ENCODE measurements at regions not wholly inside any gene's neighbourhood (a gene's known extent, or its start where the extent isn't known, plus 50 kb on each side); places are given as distances from the start of the nearest gene placed in this dataset.

GRCh38 chr12:107355612-107356011 lies 262.3 kb upstream of the CRY1 start:
- H3K4me2 ChIP-seq = no peak overlapping the region
- peaks cover 19% of the 10 kb centered on the region for H3K9me3 Mint-ChIP-seq
- H3F3A ChIP-seq (replicated peaks; ENCODE audit: low read depth) = no peaks in the 10 kb centered on the region
- no peaks in the 10 kb centered on the region for H4K20me1 ChIP-seq (replicated peaks; ENCODE audit: insufficient read depth)
- H3K27ac ChIP-seq (ENCODE audit: low read depth) = no peak overlapping the region
- peaks cover 4% of the 10 kb centered on the region for H3K27me3 Mint-ChIP-seq (ENCODE audit: insufficient read depth, low read depth, poor library complexity)
- no peaks in the 10 kb centered on the region; the same call in 1 of the 2 replicates for H3K36me3 ChIP-seq (ENCODE audit: insufficient read depth)
- DNase-seq (ENCODE audit: low spot score) (no peak), ATAC-seq (no peak)
- no peak overlapping the region for H2AFZ ChIP-seq
- no peaks in the 10 kb centered on the region for H3K4me1 Mint-ChIP-seq
- H3K4me3 Mint-ChIP-seq = no peak overlapping the region
- no peak overlapping the region for H3K4me3 ChIP-seq
- H3K27me3 ChIP-seq (ENCODE audit: insufficient read depth) = no peaks in the 10 kb centered on the region
- no peak overlapping the region for H3K27ac Mint-ChIP-seq
- no peaks in the 10 kb centered on the region for H3K9me2 ChIP-seq (ENCODE audit: insufficient read depth)
- no peak for TF ChIP-seq CTCF (conservative IDR thresholded peaks at IDR 0.05; ENCODE audit: low read depth in 2 of 2)
- TF ChIP-seq POLR2AphosphoS5 (IDR thresholded peaks at IDR 0.05; ENCODE audit: low read depth) = no peak
- no peak for TF ChIP-seq EZH2phosphoT487 (IDR thresholded peaks at IDR 0.05; ENCODE audit: unreplicated experiment)
- no peak for TF ChIP-seq ZNF114 (CRISPR knock-in tag; IDR thresholded peaks at IDR 0.05)
- TF ChIP-seq ZNF462 (CRISPR knock-in tag; IDR thresholded peaks at IDR 0.05) = no peak
- TF ChIP-seq ETS1 (IDR thresholded peaks at IDR 0.05) = no peak
- no peak for TF ChIP-seq STAT1 (IDR thresholded peaks at IDR 0.05; ENCODE audit: unreplicated experiment)
- TF ChIP-seq NANOG (IDR thresholded peaks at IDR 0.05; ENCODE audit: borderline replicate concordance) = no peak
- TF ChIP-seq JUNB (IDR thresholded peaks at IDR 0.05; ENCODE audit: unreplicated experiment) = no peak
- TF ChIP-seq REST (IDR thresholded peaks at IDR 0.05; ENCODE audit: unreplicated experiment) = no peak
- TF ChIP-seq ZNF331 (CRISPR knock-in tag; IDR thresholded peaks at IDR 0.05; ENCODE audit: low read depth) = no peak
- TF ChIP-seq EZH2 (IDR thresholded peaks at IDR 0.05; ENCODE audit: low read depth, unreplicated experiment) = no peak
- TF ChIP-seq CREB1 (CRISPR knock-in tag; IDR thresholded peaks at IDR 0.05; ENCODE audit: low read depth) = no peak
- peaks cover 8% of the 10 kb centered on the region; the same call in 2 of the 3 replicates for H3K36me3 Mint-ChIP-seq (ENCODE audit: low read depth)
- H3K4me1 ChIP-seq (ENCODE audit: insufficient read depth) = no peaks in the 10 kb centered on the region
- no peaks in the 10 kb centered on the region for H3K79me2 ChIP-seq (replicated peaks; ENCODE audit: insufficient read depth)

All from GM23338 (cell line).